CD8-positive, alpha-beta memory T cell (primary cell): ENCODE measurements at regions not wholly inside any gene's neighbourhood (a gene's known extent, or its start where the extent isn't known, plus 50 kb on each side); places are given as distances from the start of the nearest gene placed in this dataset.
A peak's percentile ranks its signal among the peaks of the same experiment; 100 is the strongest.
"Not testable (repeated sequence)": the region's sequence is repeated elsewhere in the genome, so short reads cannot be mapped to it uniquely, and the experiment has no call there.

Experiments
- CTCF ChIA-PET: fragments of 350-600 bp; sonication (Branson Sonifier 250); formaldehyde crosslinking; loops from one replicate; lab custom pipeline; 2021; ENCODE audit warnings: antibody characterized with exemption; lab: Charles Lee
- POLR2A ChIA-PET: fragments of 350-600 bp; sonication (Branson Sonifier 250); formaldehyde crosslinking; loops from one replicate; lab custom pipeline; 2021; ENCODE audit warnings: antibody characterized with exemption; lab: Charles Lee
- DNase-seq, 5 donors: peaks; one replicate each; pipeline versions ENCODE4 v3.0.0 to v3.0.0-alpha.2; 2020 to 2022; ENCODE audit warnings: mixed read lengths in 1 of 5
- H3K27ac ChIP-seq: one replicate; pipeline ENCODE4 v1.7.0; 2013; ENCODE audit warnings: low read depth, mild to moderate bottlenecking, low read length, moderate library complexity
- H3K27me3 ChIP-seq: 2 replicates; pipeline ENCODE4 v1.7.0; 2013; ENCODE audit warnings: low read length, mild to moderate bottlenecking; ENCODE audit not compliant: insufficient read depth, poor library complexity, severe bottlenecking
- H3K36me3 ChIP-seq: 2 replicates; pipeline ENCODE4 v1.7.0; 2013; ENCODE audit warnings: mild to moderate bottlenecking, low read length, moderate library complexity; ENCODE audit not compliant: insufficient read depth
- H3K4me1 ChIP-seq: 2 replicates; pipeline ENCODE4 v1.7.0; 2013; ENCODE audit warnings: mild to moderate bottlenecking, low read length, moderate library complexity; ENCODE audit not compliant: insufficient read depth
- H3K4me3 ChIP-seq: 2 replicates; pipeline ENCODE4 v1.7.0; 2013; ENCODE audit warnings: mild to moderate bottlenecking, low read length
- H3K9me3 ChIP-seq: 2 replicates; pipeline ENCODE4 v1.7.0; 2013; ENCODE audit warnings: mild to moderate bottlenecking, low read length
- H3K27ac Mint-ChIP-seq, 8 donors: one replicate each; pipeline ENCODE4 v1.8.0; 2020 to 2021; ENCODE audit warnings: mixed read lengths in 8 of 8, mild to moderate bottlenecking in 6 of 8, inconsistent platforms in 3 of 8, moderate library complexity in 3 of 8
- H3K27me3 Mint-ChIP-seq, 2 donors: one replicate each; pipeline ENCODE4 v1.8.0; 2020 to 2021; ENCODE audit warnings: mixed read lengths in 2 of 2, mild to moderate bottlenecking in 1 of 2, moderate library complexity in 1 of 2
- H3K36me3 Mint-ChIP-seq, 3 donors: one replicate each; pipeline ENCODE4 v1.8.0; 2020 to 2021; ENCODE audit warnings: mixed read lengths in 3 of 3, inconsistent platforms in 1 of 3, mild to moderate bottlenecking in 1 of 3
- H3K4me1 Mint-ChIP-seq, 3 donors: one replicate each; pipeline ENCODE4 v1.8.0; 2020 to 2021; ENCODE audit warnings: mixed read lengths in 3 of 3, inconsistent platforms in 1 of 3, mild to moderate bottlenecking in 1 of 3
- H3K4me3 Mint-ChIP-seq, 7 donors: one replicate each; pipeline ENCODE4 v1.8.0; 2020 to 2021; ENCODE audit warnings: mixed read lengths in 7 of 7, mild to moderate bottlenecking in 6 of 7, moderate library complexity in 4 of 7, inconsistent platforms in 2 of 7
- H3K9me3 Mint-ChIP-seq, 5 donors: one replicate each; pipeline ENCODE4 v1.8.0; 2020 to 2022; ENCODE audit warnings: mixed read lengths in 5 of 5, mild to moderate bottlenecking in 3 of 5, moderate library complexity in 2 of 5, inconsistent platforms in 1 of 5

DNA sequence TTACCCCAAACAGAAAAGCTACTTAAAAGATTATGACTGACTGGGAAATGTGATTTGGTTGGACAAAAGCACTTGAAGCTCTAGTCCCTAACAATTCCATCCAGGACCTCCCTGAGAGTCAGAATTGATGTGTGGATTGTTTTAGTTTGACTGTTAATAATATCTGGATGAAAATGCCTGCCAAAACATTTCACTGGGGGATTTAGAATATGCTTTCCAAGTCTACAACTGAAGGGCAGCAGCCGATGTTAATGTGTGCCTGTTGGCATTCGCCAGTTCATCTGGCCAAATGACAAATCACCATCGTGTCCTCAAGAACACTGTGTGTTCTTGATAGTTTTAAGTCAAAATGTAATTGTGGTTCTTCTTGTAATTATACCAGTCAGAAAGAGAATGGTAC, 76.0 kb upstream of the TSC22D1 start:
- no peaks in the 10 kb centered on the region for H3K27me3 ChIP-seq
- Mint-ChIP-seq H3K27ac (no peak overlapping the region), H3K4me1 (no peaks in the 10 kb centered on the region), H3K36me3 (no peaks in the 10 kb centered on the region), H3K9me3 (no peaks in the 10 kb centered on the region), H3K4me3 (no peak overlapping the region), H3K27me3 (peaks cover 9 to 24% of the 10 kb centered on the region in 2 donors)
- H3K27ac ChIP-seq, result no peak overlapping the region
- no peak overlapping the region for H3K4me3 ChIP-seq
- no peak for DNase-seq
- POLR2A ChIA-PET, result no interaction called here
- H3K4me1 ChIP-seq, result no peaks in the 10 kb centered on the region
- no peaks in the 10 kb centered on the region for H3K9me3 ChIP-seq
- no peaks in the 10 kb centered on the region for H3K36me3 ChIP-seq
- CTCF ChIA-PET, result interaction anchor here (1.5 kb wide), 1 partner anchor 169 kb away, joined by 5 read pairs; no protein-coding TSS in a partner anchor

DNA sequence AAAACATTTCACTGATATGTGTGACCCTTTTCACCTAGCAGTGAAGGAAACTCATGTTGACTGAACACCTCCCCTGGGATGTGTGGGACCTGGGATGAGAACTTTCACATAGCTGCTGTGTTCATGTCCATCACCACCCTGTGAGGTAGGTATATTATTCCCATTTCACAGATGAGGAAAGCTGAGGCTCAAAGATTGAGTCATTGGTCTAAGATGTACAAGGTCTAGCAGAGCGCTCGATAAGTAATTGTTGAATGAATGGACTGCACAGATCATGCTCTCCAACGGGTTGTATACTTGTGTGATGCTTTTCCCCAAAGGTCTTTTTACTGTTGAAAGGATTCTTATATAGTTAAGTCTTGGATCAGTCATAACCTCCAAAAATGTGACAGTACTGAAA, 75.6 kb upstream of the TSC22D1 start:
- Mint-ChIP-seq H3K4me1 (no peaks in the 10 kb centered on the region), H3K27me3 (peaks cover 9 to 25% of the 10 kb centered on the region in 2 donors), H3K4me3 (no peak overlapping the region), H3K36me3 (no peaks in the 10 kb centered on the region), H3K27ac (no peak overlapping the region), H3K9me3 (no peaks in the 10 kb centered on the region)
- no peaks in the 10 kb centered on the region for H3K4me1 ChIP-seq
- no peaks in the 10 kb centered on the region for H3K36me3 ChIP-seq
- no peak overlapping the region for H3K4me3 ChIP-seq
- H3K27ac ChIP-seq, result no peak overlapping the region
- POLR2A ChIA-PET, result no interaction called here
- H3K27me3 ChIP-seq, result no peaks in the 10 kb centered on the region
- no peak for DNase-seq
- no peaks in the 10 kb centered on the region for H3K9me3 ChIP-seq
- CTCF ChIA-PET, result interaction anchor here (1.5 kb wide), 1 partner anchor 168 kb away, joined by 5 read pairs; no protein-coding TSS in a partner anchor

DNA sequence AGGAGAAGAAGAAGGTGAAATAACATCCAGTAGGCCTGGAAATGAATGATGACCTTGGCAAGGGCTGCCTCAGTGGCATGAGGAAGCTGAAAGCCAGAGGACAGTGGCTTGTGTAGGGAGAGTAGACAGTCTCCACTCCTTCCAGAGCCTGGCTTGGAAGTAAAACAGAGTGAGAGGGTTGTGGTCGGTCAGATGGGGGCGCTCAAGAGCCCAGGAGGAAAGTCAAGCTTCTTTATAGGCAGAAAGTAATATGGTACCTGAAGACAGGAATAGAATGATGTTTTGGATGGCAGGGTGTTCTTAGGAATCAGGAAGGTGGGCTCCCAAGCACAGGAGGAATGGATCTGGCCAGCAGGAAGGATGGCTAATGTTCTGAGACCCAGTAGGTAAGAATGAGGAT, 75.1 kb upstream of the TSC22D1 start:
- CTCF ChIA-PET, result interaction anchor here (1.1 to 1.5 kb wide), 2 partner anchors 76 to 168 kb away, joined by 3 to 5 read pairs; no protein-coding TSS in a partner anchor
- H3K9me3 Mint-ChIP-seq, result no peaks in the 10 kb centered on the region

DNA sequence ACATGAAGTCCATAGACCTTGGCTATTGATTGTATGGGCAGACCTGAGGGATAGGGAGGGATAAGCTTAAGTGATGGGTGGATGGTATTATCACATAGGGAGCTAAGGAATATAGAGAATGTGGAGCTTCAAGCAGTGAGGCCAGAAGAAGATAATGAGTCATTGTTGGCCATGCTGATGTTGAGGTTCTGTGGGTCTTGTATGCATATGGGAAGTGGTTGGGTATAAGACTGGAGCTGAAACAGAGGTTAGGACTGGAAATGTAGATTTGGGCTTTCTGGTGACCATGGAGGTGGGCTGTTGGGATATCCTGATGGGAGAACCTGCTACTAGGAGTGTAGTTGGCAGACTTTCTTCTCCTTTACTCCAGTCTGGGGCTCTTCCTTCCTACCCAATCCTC, 73.7 kb upstream of the TSC22D1 start:
- DNase-seq, result no peak
- H3K36me3 ChIP-seq, result no peaks in the 10 kb centered on the region
- H3K27me3 ChIP-seq, result no peaks in the 10 kb centered on the region
- H3K9me3 ChIP-seq, result no peaks in the 10 kb centered on the region
- no peak overlapping the region for H3K4me3 ChIP-seq
- no peak overlapping the region for H3K27ac ChIP-seq
- no peaks in the 10 kb centered on the region for H3K4me1 Mint-ChIP-seq
- POLR2A ChIA-PET, result no interaction called here
- no peaks in the 10 kb centered on the region for H3K36me3 Mint-ChIP-seq
- CTCF ChIA-PET, result no interaction called here
- H3K27me3 Mint-ChIP-seq, result peaks cover 11 to 28% of the 10 kb centered on the region in 2 donors
- H3K27ac Mint-ChIP-seq, result no peak overlapping the region
- no peaks in the 10 kb centered on the region for H3K9me3 Mint-ChIP-seq
- H3K4me3 Mint-ChIP-seq, result peak overlapping the region in 1 of 7 donors; percentile 23
- no peaks in the 10 kb centered on the region for H3K4me1 ChIP-seq

More for the DNA sequence above, 75.1 kb upstream of the TSC22D1 start:
- Mint-ChIP-seq H3K27ac (no peak overlapping the region), H3K4me1 (no peaks in the 10 kb centered on the region), H3K36me3 (no peaks in the 10 kb centered on the region), H3K27me3 (peaks cover 11 to 27% of the 10 kb centered on the region in 2 donors), H3K4me3 (no peak overlapping the region)
- no peak overlapping the region for H3K27ac ChIP-seq
- H3K4me1 ChIP-seq, result no peaks in the 10 kb centered on the region
- POLR2A ChIA-PET, result no interaction called here
- H3K4me3 ChIP-seq, result no peak overlapping the region
- H3K27me3 ChIP-seq, result no peaks in the 10 kb centered on the region
- no peaks in the 10 kb centered on the region for H3K9me3 ChIP-seq
- no peak for DNase-seq
- no peaks in the 10 kb centered on the region for H3K36me3 ChIP-seq

DNA sequence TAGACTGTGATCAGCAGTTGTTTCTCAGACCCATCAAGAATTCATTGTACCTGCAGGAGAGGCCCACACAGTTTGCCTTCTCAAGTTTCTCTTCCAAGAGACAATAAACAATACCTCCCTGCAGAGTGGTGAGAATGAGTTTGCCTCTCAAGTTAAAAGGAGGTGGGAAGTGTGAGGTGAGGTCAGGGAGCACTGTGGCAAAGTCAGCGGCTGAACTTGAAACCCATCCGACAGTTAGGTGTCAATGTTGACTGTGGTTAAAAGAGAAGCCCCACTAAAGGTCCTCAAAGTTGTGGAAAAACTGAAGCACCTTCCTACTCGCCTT, 72.9 kb upstream of the TSC22D1 start:
- no peaks in the 10 kb centered on the region for H3K36me3 Mint-ChIP-seq
- ChIA-PET POLR2A (no interaction called here), CTCF (no interaction called here)
- DNase-seq, result no peak
- H3K36me3 ChIP-seq, result no peaks in the 10 kb centered on the region
- no peak overlapping the region for H3K4me3 ChIP-seq
- H3K27me3 Mint-ChIP-seq, result peaks cover 9 to 28% of the 10 kb centered on the region in 2 donors
- no peaks in the 10 kb centered on the region for H3K4me1 Mint-ChIP-seq
- no peaks in the 10 kb centered on the region for H3K27me3 ChIP-seq
- H3K4me1 ChIP-seq, result no peaks in the 10 kb centered on the region
- peak overlapping the region in 1 of 7 donors; percentile 23 for H3K4me3 Mint-ChIP-seq
- H3K27ac ChIP-seq, result no peak overlapping the region
- peak overlapping the region in 1 of 8 donors; percentile 36 for H3K27ac Mint-ChIP-seq
- no peaks in the 10 kb centered on the region for H3K9me3 ChIP-seq
- no peaks in the 10 kb centered on the region for H3K9me3 Mint-ChIP-seq

DNA sequence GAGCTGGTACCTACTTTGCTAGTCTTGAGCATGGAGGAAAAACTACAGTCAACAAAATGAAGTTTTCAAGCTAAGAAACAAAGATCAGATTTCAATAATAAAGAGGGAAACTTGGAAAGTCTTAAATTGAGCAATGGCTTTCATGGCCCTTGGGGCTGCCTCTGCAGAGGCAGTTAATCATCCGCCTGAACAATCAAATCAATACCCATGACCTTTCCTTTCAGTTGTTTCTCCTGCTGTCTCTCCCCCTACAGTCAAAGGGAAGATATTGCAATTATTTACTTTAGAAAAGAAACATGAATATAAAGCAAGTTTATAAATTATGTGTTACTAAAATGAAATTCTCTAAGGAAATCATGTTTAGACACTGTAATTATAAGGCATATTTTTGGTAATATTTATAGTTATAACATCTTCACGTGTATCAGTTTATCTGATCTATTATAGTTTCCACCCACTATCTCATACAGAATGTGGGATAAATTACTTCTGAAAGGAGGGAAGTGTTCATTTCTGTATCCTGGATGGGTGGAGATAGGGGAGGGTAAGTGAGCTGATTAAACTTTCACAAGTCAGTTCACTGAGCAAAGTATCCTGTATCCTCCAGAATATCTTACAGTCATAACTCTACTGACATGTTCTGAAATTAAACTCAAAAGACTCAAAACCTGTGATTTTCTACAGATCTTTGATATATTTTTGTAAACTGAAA, 72.4 kb upstream of the TSC22D1 start:
- H3K36me3 Mint-ChIP-seq, result no peaks in the 10 kb centered on the region
- ChIA-PET CTCF (interaction anchor here (1.0 to 1.9 kb wide), 2 partner anchors 165 to 335 kb away, joined by 3 to 12 read pairs; no protein-coding TSS in a partner anchor), POLR2A (no interaction called here)
- peak overlapping the region in 1 of 8 donors; percentile 36 for H3K27ac Mint-ChIP-seq
- no peaks in the 10 kb centered on the region for H3K27me3 ChIP-seq
- no peaks in the 10 kb centered on the region for H3K9me3 Mint-ChIP-seq
- no peaks in the 10 kb centered on the region for H3K4me1 Mint-ChIP-seq
- H3K9me3 ChIP-seq, result no peaks in the 10 kb centered on the region
- DNase-seq, result no peak
- H3K36me3 ChIP-seq, result no peaks in the 10 kb centered on the region
- no peak overlapping the region for H3K27ac ChIP-seq
- peaks cover 9 to 28% of the 10 kb centered on the region in 2 donors for H3K27me3 Mint-ChIP-seq
- H3K4me1 ChIP-seq, result no peaks in the 10 kb centered on the region
- peak overlapping the region in 1 of 7 donors; percentile 48 for H3K4me3 Mint-ChIP-seq
- no peak overlapping the region for H3K4me3 ChIP-seq

DNA sequence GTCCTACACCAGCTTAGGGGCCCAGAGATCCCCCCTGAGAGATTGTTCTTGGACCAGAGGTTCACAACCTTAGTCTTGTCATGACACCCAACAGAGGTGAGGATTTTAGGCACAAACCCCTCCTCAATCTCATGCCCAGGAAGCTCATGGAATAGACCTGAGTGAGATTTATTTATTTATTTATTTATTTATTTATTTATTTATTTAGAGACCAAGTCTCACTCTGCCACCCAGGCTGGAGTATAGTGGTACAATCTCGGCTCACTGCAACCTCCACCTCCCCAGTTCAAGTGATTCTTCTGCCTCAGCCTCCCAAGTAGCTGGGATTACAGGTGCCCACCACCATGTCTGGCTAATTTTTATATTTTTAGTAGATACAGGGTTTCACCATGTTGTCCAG, 71.4 kb upstream of the TSC22D1 start:
- H3K36me3 Mint-ChIP-seq, H3K27ac ChIP-seq, POLR2A ChIA-PET, H3K9me3 Mint-ChIP-seq, H3K27ac Mint-ChIP-seq, H3K27me3 ChIP-seq, H3K4me3 ChIP-seq, H3K4me1 Mint-ChIP-seq, H3K4me3 Mint-ChIP-seq, H3K4me1 ChIP-seq, H3K9me3 ChIP-seq, DNase-seq, H3K36me3 ChIP-seq: not testable (repeated sequence)
- CTCF ChIA-PET, result interaction anchor here (1.0 to 1.9 kb wide), 2 partner anchors 164 to 336 kb away, joined by 3 to 12 read pairs; no protein-coding TSS in a partner anchor
- H3K27me3 Mint-ChIP-seq, result peaks cover 12 to 26% of the 10 kb centered on the region in 2 donors

DNA sequence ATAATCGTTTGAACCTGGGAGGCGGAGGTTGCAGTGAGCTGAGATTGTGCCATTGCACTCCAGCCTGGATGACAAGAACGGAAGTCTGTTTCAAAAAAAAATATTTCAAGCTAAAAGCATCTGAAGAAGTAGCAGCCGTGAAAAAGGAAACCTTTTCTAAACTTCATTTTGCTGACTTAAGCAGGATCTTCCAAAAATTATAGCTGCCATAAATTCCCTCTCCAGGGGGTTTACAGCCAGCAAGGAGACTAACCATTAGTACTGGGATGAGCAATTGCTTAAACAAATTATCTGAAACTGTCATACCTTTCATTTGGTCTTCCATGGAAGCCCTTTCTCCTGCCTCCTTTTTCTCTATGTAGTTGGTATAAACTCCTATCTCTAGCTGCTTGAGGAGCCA, 69.9 kb upstream of the TSC22D1 start:
- Histone ChIP-seq H3K4me3 (no peak overlapping the region), H3K4me1 (no peaks in the 10 kb centered on the region), H3K36me3 (no peaks in the 10 kb centered on the region), H3K27ac (no peak overlapping the region), H3K9me3 (no peaks in the 10 kb centered on the region), H3K27me3 (no peaks in the 10 kb centered on the region)
- Mint-ChIP-seq H3K36me3 (no peaks in the 10 kb centered on the region), H3K9me3 (no peaks in the 10 kb centered on the region), H3K4me3 (peak overlapping the region in 1 of 7 donors; percentile 12), H3K4me1 (no peaks in the 10 kb centered on the region), H3K27ac (no peak overlapping the region), H3K27me3 (peaks cover 12 to 18% of the 10 kb centered on the region in 2 donors)
- POLR2A ChIA-PET, result interaction anchor here (0.7 kb wide), 1 partner anchor 290 kb away, joined by 4 read pairs; no protein-coding TSS in a partner anchor
- CTCF ChIA-PET, result no interaction called here
- no peak for DNase-seq
